SKM-1 (cell line): ENCODE measurements at regions not wholly inside any gene's neighbourhood (a gene's known extent, or its start where the extent isn't known, plus 50 kb on each side); places are given as distances from the start of the nearest gene placed in this dataset.
A peak's percentile ranks its signal among the peaks of the same experiment; 100 is the strongest.

Source experiments
- DNase-seq: peaks from one replicate; lab custom pipeline; 2025; ENCODE audit not compliant: unreplicated experiment; lab: John Stamatoyannopoulos, UW

DNA sequence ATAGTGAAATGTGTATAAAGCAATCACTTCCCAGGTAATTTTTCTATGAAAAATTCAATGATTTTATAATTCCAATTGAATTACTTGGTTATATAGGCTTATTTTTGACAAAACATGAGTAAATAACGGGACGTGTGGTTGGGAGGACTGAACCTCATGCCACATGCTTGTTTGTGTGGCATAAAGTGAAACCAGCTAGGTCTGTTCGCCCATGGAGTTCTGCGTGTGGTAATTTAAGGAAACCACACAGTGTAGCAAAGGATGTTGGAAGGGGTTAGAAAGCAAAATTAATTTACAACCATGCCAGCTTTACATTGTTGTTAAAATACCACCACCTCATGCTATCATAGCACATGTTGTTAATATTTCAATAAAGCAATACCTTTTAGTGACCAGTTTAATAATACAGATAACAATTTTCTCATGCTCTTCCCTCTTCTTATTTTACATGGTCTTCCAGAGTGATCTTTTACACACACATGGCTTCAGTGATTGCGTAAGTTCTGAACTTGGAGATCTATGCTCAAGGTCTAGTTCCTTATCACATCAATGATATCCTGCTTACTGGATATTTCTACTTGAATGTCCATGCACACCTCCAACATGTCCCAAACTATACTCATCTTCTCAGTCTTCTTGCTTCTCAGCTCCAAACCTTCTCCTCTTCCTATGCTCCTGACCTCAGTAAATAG is 156.4 kb upstream of the ITGA4 start:
- peak; percentile 67 for DNase-seq

DNA sequence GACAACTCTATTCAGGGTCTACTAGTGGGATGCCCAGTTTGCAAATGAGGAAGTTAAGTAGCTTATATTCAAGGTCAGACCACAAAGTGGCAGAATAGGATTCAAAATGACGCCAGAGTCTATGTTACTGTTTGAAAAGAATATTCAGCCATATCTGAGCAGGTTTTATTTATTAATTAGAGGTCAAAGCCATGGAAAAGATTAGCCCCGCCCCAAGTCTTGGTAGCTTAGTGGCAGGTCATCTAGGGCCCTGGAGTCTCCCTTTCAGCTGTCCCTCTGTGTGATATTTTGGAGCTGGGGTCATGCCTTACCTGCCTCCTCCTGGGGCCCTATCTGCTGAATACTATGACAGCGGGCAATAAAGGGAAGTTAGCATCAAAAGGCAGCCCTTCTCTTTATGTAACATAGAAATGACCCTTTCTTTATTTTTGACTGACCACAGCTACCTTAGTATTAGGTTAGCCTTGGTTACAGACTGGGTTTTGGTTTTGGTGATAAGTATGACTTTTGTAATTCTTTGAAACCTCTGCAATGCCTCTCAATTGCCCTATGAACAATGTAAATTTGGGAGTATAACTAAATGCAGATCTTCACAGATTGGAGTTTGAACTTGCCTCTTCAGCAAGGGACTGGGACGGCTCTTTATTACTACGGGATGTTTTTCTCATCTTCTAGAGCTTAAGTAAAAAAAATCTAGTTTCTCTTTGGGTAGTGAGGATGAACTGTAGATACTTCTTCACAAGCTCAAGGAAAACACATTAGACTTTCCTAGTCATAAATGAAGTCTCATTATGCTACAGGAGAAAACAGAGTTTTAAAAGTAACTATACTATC is 153.0 kb upstream of the ITGA4 start:
- DNase-seq = peak; percentile 68

DNA sequence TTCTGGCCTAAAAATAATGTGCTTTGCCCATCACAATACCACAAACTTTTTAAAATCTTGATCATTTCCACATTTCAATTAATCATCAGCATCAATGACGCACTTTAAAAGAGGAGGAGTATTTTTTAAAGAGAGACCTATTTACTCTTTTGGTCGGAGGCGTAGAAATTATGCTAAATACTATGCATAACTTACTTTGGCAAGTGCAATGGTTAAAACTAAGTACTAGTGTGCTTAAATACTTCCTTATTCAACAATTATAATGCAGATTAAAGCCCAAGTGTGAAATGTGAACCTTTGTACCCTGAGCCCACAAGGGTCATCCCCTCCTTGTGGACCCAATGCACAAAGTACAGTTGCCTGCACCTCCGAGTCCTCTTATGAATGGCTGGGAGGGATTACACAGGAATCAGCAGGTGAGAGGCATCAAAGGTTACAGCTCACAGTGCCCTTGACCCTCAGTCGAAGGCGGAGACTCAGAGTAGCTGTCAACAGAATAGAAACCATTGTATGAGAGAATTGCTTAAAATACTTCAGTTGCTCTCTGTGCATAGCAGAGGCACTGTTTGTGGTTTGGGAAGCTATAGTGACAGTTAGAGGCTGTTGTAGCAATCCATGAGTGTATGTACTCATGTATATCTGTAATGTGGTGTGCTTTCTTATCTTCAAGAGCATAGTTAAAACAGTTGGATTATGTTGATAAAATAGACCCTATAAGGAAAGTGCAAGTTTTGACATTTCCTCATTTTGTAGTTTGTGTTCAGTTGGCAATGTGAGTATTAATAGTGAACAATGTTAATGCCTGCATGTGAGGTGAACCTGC is 151.7 kb upstream of the ITGA4 start:
- DNase-seq = peak; percentile 91

DNA sequence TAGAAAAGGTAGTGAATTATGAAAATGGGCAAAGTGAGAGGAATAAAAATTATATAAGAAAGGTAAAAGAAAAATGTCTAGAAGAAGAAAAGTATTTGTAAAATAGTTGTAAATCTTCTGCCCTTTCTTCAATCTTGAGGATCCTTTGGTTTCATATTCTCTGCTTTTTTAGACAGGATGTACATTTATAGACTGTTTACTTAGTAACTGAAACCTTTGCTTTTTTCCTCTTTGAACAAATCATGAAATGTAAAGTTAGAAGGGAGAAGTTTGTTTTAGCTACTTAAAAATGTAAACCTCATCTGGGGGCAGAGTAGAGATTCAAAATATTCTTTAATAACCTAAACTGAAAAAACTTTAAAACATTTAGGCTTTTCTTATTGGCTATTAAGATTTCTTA is 150.4 kb upstream of the ITGA4 start:
- no peak for DNase-seq

DNA sequence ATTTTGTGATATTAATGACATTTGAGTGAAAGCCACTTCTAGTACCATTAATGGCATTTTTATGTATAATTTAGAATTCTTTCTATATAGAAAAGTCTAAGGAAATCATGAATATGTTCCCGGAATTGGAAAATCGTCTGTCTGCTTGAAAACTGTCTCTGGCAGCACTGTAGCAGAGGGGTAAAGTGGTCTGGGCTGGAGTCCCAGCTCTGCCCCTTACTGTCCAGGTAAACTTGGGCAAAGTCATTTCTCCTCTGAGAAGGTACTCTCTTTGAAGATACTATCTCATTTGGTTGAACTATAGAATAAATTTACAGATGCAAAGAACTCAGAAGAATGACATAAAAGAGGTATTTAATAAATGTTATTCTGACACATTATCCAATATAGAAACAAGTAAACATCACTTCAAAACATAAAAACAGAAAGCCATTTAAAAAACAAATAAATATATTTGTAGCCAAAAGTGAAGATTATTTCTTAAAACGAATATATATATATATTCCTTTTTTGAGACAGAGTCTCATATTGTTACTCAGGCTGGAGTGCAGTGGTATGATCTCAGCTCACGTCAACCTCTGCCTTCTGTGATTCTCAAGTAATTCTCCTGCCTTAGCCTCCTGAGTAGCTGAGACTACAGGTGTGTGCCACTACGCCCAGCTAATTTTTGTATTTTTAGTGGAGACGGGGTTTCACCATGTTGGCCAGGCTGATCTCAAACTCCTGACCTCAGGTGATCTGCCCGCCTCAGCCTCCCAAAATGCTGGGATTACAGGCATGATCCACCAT is 149.8 kb upstream of the ITGA4 start:
- DNase-seq = no peak

DNA sequence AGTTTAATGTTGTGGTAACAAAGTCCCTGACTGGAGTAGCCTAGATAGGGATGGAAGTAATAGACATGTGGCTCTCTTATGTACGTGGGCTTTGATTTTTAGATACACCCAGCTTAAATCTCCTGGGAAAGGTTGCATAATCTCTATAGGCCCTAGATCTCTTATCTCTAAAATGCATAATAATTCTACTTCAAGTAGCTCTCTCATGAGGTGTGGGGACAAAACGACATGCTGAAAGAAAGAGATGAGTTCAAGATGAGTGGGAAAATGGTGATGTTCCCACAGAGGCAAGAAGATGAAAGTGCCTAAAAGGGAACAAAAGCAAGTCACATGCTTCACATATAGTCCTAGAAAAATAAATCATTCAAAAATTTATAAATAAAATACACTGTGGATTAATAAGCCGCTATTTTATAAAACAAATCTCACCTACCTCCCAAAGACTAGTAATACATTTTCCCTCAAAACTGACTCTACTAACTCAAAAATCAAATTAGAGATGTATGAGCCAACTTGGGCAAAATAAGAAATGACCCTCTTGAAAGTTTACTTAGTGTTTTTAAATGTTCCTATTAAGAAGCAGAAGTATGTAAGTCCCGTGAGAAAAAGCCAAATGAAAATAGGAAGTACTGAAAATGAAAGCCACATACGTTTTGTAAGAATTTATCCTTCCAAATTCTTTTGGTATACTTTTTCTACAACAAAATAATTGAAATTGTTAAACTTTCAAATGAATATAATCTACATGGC is 148.2 kb upstream of the ITGA4 start:
- DNase-seq = peak; percentile 71

DNA sequence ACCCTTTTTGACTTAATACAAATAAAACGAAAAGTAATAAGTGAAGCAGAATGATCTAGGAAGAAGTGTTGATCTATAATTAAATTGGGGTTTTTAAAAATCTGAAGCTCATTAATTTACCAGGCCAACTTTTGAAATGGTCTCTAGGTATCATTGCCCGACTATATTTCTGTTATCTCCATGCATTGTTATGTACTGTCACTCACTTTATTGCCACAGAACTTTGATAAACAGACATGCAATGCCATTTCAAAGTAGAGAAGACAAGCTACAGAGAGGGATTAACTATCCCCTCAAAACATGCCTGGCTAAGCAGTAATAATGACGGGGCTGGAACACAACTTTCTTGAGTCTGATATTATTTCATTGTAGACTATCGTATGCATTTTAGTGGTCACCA is 147.6 kb upstream of the ITGA4 start:
- no peak for DNase-seq

DNA sequence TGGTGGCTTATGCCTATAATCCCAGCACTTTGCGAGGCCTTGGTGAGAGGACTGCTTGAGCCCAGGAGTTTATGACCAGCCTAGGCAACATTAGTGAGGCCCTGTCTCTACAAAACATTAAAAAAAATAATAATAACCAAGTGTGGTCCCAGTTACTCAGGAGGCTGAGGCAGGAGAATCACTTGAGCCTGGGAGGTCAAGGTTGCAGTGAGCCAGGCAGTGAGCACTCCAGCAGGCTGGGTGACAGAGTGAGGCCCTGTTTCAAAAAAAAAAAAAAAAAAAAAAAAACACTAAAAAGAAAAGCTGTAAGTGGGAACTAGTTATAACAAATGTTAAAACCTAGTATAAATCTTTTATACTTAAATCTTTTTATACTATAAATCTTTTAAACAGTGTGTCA is 146.2 kb upstream of the ITGA4 start:
- DNase-seq = no peak

DNA sequence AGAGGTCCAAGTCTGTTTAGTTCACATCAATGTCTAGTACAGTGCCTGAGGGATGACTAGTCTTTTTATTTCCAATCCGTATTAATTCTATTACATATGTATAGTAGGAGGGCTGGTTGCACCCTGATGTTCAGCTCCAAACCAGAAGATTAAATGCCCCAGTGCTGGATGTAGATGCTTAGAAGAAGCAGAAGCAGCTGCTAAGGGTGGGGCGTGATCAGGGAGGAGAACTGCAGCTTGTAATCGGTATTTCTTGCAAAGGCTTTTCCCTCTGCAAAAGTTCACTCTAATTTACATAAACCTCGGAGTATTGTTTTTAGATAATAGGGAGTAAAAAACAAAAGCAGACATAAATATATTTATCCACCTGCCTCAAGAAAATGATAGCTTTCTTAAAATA is 145.3 kb upstream of the ITGA4 start:
- no peak for DNase-seq

DNA sequence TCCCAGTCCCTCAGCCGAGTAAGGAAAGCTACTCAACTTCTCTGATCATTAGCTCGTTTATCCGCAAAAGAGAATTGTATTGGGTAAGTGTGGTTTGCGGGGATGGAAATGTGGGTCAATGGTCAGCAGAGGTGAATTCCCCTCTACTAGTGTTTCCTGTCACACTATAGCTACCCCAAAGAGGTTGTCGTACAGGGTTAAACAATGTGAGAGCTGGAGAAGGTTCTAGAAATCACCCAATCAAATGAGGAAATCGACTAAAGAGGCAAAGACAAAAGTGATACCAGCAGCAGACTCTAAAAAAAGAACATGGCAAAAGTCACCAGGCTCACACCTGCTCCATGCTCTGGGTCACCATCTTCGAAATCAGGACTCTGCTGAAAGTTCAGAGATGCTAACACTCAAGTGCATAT is 144.7 kb upstream of the ITGA4 start:
- DNase-seq = no peak

DNA sequence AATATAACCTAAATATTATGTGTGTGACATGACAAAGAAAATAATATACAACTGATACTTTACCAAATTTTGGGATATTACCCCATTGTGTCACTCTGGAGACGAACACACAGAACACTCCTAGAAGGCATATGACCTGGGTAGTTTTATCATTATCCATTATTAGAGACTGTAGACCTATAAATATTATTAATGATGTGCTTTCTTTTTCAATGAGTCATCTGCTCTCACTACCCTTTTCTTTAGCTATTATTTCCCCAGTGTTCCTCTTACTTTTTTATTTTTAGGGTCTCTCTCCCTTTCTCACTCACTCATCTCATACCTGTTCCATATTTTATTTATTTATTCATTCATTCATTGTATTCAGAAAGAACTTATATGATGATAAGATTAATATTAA is 143.3 kb upstream of the ITGA4 start:
- DNase-seq = no peak

DNA sequence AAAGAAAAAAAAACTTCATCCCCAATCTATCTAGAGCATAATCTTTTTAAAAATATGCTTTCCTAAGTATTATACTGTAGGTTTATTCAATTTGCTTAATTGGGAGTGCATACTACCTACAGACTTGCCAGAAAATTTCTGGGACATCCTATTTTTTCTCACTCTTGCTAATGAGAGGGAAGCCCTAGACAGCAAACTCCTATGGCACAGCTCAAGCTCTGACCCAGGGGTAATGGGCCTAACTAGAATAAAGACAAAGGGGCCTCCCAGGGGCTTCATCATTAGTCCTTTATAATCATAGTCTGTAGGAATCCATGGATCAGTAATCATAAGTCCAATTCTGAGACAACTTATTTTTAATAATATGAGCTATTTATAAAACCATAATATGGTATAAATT is 142.6 kb upstream of the ITGA4 start:
- no peak for DNase-seq

DNA sequence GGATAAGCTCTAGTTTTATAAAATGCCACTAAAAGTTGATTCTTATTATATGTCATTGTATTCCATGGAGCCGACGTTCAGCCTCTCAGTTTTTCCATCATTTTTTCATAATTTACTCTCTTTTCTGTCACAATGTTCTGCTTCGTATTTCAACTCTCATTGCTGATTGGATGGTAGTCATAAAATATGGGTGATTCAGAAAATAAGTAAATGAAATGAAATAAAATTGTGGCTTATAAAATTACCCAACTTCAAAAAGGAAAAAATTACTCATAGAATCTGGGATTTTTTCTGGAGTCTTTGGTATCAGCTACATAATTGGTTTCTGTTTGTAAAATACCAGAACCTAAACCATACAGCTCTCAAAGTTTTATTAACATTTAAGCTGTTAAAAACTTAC is 139.7 kb upstream of the ITGA4 start:
- no peak for DNase-seq

DNA sequence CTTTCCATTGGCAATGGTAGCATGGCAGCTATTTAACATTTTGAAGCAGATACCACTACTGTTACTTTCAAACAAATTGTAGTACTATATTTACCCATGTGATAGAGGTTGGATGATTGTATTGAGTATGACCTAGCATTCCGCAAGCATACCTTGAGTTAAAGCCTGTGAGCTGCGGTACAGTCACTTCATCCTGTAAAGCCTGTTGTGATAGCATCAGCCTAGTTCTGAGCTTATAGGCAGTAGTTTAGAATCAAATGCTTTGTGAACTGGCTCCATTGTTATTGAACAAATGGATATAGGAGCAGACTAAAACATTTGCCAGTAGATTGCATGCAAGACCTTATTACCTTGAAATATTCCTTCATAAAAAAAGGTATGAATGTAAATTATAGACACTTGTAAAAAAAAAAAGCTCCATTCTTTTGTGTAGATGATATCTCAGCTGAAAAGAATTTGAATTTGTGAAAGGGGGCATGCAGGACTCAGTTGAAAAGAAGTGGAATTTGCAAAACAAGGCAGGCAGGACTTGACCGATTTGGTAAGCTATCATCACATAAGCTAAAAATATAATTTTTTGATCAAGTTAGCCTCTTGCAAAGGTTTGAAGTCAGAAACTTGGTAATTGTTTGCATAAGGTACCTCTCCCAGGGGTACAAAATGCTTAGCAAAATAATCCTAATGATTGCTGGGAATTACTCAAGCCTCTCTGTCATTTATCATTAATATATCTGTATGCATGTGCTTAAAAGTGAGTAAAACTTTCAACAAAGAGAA is 138.5 kb upstream of the ITGA4 start:
- DNase-seq = no peak

DNA sequence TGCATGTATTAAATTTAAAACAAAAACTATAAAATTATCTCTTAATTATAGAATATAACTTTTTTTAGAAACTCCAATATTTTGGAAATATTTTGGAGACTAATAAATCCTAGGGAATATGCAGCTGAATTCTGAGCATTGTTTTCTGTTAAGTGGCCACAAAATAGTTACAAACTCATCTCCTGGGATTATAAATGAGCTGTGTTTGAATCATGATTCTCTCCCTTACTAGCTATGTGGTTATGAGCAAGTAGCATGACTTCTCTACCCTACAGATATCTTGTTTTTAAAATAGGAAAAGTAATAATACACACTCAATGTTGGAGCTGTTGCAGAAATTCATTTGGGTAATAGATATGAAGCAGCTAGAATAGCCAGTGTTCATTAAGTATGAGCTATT is 137.9 kb upstream of the ITGA4 start:
- no peak for DNase-seq

DNA sequence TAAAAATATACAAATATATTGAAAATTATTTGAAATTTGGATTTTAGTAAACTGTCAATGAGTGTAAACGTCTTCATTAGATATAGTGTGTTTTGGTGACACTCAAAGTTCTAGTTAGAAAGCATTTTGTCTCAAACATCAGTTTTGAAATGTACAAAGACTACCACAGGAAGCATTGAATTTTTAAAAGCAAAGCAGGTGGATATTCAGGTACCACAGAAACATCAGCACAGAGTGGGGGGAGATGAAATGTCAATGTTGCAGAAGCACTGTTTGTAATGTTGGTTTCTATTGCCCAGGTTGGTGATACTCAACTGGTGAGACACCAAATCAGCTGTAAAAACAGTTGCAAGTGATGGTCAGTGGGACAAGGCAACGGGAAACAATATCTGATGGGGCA is 136.5 kb upstream of the ITGA4 start:
- DNase-seq = no peak

DNA sequence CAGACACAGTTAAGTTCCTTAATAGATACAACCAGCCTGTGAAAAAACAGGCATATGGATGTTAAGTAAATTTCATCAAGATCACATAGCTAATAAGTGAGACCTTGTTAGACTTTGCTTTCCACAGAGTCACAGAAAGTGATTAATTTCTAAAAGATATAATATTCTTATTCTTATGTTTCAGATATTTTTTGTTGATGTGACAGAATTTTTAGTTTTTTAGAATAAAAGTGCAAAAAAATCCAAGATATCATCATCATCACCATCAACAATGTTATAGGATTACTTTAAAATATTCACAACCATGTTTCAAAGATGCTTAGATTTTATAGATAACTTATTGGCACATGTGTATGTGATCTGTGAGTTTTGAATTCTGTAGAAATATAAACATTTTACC is 132.3 kb upstream of the ITGA4 start:
- no peak for DNase-seq

DNA sequence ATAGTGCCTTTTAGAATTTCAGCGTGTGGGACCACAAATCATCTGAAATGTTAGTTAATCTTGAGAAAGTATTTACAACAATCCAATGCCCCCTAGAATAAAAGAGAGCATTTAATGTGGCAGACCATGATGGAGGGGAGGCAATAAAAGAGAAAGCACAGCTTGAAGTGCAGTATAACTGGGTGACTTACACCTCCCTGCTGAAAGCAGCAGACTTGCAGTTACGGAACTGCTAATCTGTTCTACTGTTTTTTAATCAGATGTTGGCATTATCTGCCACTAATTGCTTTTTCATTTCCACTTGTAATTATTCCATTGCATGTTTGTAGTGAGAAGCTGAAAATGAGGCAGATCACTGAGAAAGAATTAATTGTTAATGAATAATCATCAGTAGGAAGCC is 130.5 kb upstream of the ITGA4 start:
- DNase-seq = no peak

DNA sequence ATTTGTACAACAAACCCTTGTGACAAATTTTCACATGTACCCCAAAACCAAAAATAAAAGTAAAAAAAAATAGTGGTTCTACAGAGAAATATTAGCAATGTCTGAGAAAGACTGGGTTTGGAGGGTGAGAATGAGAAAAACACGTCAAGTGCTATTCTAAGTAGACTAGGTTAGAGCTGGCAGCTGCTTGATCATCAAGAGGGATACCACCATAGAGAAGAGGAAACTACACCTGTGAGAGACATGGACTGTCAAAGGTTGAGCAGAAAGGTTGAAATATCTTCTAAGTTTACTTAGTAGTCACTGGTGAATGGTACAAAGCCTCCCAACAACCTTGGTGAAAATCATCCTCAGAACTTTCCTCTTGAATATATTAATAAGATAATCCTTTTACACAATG is 126.9 kb upstream of the ITGA4 start:
- no peak for DNase-seq
